ENCODE measurements at regions not wholly inside any gene's neighbourhood (a gene's known extent, or its start where the extent isn't known, plus 50 kb on each side); places are given as distances from the start of the nearest gene placed in this dataset.

DNA sequence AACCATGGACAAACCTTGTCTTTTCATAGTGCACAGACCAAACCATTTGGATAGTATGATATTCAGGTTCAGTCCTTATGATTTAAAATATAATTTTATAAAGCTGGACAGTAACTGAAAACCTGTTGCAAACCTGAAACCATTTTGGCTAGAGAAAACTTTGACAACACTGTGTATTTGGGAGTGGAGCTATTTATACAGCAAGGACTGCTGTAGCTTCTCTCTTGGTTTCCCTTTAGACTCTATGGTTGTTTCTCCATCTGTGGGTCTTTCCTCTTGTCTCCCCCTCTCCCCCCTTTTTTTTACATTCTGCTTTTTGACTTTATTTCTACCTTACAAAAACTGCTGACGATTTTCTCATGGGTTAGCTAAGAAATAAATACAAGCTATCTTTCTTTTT lies 581.7 kb downstream of the SLC4A3 start:
- Mint-ChIP-seq H3K27me3 (peaks cover 2% of the 10 kb centered on the region), H3K27ac (no peak overlapping the region), H3K4me1 (no peaks in the 10 kb centered on the region), H3K9me3 (peaks cover 1% of the 10 kb centered on the region), H3K4me3 (no peak overlapping the region), H3K36me3 (no peaks in the 10 kb centered on the region)
- no peak for DNase-seq

DNA sequence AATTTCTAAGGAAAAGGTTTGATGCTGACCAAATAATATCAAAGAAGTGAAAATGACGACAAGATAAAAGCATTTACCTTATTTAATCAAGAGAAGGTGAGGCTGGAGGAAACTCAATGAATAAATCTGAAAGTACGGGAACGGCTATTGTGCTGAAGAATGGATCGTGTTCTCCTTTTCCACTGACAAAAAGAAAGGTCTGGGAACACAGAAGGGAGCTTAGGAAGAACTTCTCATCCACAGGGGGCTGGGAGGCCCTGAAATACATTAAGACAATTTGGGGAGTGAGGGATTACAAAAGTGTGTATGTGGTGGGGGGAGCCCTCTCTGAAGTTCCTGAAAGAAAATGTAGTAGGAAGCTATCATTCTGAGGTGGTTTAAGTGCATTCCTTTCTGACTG lies 582.3 kb downstream of the SLC4A3 start:
- no peaks in the 10 kb centered on the region for H3K36me3 Mint-ChIP-seq
- peaks cover 3% of the 10 kb centered on the region for H3K27me3 Mint-ChIP-seq
- no peak for DNase-seq

DNA sequence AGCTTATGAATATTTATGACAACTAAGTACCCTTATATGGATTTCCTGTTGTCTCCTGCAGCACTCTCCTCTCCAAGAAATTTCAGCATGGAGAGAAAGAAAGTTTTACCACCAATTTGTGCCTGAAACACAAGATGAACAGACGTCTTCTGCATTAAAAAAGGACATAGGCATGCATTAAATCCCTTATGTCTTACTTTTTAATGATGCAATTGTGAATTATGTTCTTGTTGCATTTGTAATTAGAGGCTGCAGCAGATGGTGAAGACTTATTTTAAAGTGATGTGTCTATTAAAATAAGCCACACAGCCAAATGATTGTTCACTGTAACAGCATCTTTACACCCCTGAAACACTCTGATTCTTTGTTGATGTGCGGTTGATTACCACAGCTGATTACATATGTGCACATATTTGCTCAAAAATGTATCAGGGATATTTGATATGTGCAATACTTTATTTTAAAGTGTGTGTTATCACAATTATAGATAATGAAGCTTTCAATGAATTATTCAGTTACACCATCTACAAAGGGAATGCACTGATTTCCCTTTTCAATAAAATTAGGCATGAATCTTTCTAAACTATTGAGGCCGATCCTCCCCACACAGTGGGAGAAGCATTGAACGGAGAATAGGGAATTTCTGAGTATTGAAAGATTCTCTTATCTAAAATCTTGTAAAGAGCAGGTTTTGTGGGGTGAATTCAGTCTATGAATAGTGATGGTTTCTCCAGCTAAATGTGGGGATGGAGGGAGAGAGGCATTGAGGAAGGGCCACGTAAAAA lies 585.1 kb downstream of the SLC4A3 start:
- no peak overlapping the region for H3K4me3 Mint-ChIP-seq

More for the DNA sequence above, 582.3 kb downstream of the SLC4A3 start:
- Mint-ChIP-seq H3K4me1 (no peaks in the 10 kb centered on the region), H3K9me3 (peaks cover 1% of the 10 kb centered on the region), H3K27ac (no peak overlapping the region), H3K4me3 (no peak overlapping the region)

DNA sequence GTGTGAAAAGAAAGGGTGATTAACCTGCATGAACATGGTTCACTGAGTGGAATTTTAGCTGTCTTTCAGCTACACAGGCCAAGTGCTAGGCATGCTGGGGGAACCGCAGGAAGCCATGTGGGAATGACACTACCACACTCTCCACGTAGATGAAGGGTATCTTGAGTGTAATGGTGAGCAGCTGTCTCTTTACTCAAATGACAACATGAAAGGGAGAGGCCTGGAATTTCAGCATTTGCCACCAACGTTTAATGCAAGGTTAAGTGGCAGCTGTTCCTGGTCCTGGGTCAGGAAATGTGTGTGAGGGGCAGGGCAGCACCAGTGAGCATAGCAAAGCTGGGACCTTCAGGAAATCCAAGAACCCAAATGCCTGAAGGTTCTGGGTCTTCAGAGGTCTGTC lies 588.4 kb downstream of the SLC4A3 start:
- Mint-ChIP-seq H3K4me1 (no peaks in the 10 kb centered on the region), H3K36me3 (no peaks in the 10 kb centered on the region), H3K27me3 (peaks cover 3% of the 10 kb centered on the region), H3K9me3 (no peaks in the 10 kb centered on the region), H3K4me3 (no peak overlapping the region), H3K27ac (no peak overlapping the region)
- no peak for DNase-seq

More for the DNA sequence above, 585.1 kb downstream of the SLC4A3 start:
- Mint-ChIP-seq H3K27me3 (peaks cover 3% of the 10 kb centered on the region), H3K4me1 (no peaks in the 10 kb centered on the region), H3K9me3 (no peaks in the 10 kb centered on the region), H3K27ac (no peak overlapping the region), H3K36me3 (no peaks in the 10 kb centered on the region)
- DNase-seq = no peak

DNA sequence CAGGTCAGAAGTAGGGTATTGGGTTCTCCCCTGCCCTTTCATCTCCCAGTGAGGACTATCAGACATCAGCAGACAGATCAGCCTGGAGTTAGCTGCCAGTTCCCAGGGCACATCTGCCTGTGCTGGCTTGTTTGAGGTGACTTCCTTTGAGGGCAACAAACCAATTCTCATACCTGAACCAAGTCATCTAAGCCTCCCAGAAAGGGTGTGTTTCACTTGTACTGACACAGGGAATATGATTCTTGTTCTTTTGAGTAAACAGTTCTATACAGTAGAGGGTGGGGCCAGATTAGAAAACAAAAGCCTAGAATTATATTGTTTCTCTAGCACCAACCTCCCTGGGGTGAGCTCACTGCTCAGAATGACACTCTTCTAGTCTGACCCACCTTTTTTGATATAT lies 591.9 kb downstream of the SLC4A3 start:
- no peak overlapping the region for H3K27ac Mint-ChIP-seq
- H3K4me1 Mint-ChIP-seq = no peaks in the 10 kb centered on the region

DNA sequence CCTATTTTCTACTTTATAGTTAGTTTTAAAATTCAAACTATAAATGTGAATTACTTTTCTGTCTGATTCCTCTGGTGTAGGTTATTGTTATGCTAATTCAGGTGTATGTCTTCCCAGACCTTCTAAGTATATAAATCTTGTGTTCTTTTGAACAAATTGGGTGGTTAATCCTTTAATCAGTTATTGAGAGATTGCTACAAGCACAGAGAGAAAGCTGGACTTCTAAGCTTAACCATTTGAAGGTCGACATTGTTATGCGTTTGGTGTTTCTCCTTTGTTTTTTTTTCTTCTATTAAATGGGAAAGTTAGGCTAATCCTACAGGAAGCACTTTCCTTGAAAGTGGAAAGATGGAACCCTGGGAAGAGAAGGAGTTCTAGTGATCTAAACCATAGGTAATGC lies 592.6 kb downstream of the SLC4A3 start:
- no peaks in the 10 kb centered on the region for H3K9me3 Mint-ChIP-seq
- H3K36me3 Mint-ChIP-seq = no peaks in the 10 kb centered on the region
- no peak overlapping the region for H3K4me3 Mint-ChIP-seq
- H3K27me3 Mint-ChIP-seq = no peaks in the 10 kb centered on the region
- no peak overlapping the region for H3K27ac Mint-ChIP-seq
- DNase-seq = no peak
- H3K4me1 Mint-ChIP-seq = no peaks in the 10 kb centered on the region

More for the DNA sequence above, 591.9 kb downstream of the SLC4A3 start:
- Mint-ChIP-seq H3K27me3 (no peaks in the 10 kb centered on the region), H3K9me3 (no peaks in the 10 kb centered on the region), H3K36me3 (no peaks in the 10 kb centered on the region), H3K4me3 (no peak overlapping the region)
- no peak for DNase-seq

DNA sequence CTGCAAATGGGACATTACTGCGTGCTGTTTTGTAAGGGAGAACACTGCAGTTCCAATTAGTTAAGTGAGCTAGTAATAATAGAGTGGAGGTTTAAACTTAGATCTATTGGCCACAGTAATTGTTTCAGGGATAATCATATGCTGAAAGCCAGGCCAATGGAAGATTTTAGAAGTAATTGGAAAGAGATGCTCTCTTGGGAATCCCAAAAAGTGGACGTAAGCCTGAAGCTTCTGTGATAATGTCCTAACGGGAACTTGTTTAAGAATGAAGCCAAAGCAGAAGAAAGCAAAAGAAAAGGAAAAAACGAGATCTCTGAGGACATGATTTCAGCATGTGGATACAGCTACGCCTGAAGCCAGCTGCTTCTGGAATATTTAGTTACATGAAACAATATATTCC lies 594.6 kb downstream of the SLC4A3 start:
- Mint-ChIP-seq H3K27me3 (no peaks in the 10 kb centered on the region), H3K4me3 (no peak overlapping the region), H3K36me3 (no peaks in the 10 kb centered on the region)

DNA sequence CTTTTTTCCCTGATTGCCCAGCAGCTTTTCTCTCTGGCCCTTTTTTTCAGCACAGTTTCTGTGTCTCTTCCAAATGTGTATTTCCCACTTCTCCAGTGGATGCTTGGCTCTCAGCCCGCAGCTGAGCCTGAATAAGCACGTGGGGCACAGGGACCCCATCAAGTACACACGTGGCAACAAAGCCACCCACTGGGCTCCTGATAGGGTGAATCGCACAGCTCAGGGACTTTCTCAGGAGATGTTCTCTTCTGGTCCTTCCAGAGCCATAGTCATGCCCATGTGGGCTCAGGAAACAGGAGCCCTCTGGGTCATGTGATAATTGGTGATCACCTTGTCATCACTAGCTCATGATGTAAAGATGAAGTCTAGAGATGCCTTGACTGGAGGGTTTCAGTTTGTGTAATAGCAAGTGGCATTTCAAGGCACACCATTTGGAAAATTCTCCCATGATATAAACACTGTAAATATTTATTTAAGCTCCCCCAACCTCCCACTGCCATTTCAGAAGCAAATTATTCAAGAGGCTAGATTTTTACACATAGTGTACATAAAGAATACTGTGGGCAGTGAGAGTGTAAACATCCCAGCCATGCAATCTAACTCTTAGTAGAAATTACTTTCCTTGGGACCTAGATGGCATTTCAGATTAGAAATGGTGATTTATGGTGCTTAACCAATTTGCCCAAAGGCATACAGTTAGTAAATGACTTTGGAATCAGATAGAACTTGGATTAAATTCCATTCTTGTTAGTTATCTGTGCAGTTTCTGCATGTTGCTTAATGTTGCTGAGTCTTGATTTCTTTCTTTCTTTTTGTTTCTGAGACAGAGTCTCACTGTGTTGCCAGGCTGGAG lies 597.5 kb downstream of the SLC4A3 start:
- H3K36me3 Mint-ChIP-seq = no peaks in the 10 kb centered on the region
- H3K9me3 Mint-ChIP-seq = no peaks in the 10 kb centered on the region
- no peaks in the 10 kb centered on the region for H3K27me3 Mint-ChIP-seq
- H3K27ac Mint-ChIP-seq = no peak overlapping the region
- no peak for DNase-seq
- no peaks in the 10 kb centered on the region for H3K4me1 Mint-ChIP-seq
- no peak overlapping the region for H3K4me3 Mint-ChIP-seq

More for the DNA sequence above, 594.6 kb downstream of the SLC4A3 start:
- Mint-ChIP-seq H3K9me3 (no peaks in the 10 kb centered on the region), H3K4me1 (no peaks in the 10 kb centered on the region), H3K27ac (no peak overlapping the region)
- no peak for DNase-seq

DNA sequence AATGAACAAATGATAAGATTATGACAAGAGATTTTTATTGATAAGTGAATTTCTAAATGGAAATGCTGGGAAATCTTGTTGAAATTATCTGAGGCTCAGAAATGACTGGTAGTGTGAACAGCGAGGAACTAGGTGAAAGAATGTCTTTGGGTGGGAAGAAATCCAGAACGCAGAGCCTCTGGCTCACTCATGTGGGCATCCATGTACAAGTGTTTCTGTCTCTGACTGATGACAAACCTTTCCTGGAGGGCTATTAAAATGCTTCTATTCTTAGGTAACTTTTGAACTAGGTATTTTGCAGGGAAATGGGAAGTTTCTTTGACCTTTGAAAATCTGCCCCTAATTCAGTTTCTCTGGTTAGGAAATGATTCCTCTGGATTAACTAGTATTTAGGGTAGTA lies 598.6 kb downstream of the SLC4A3 start:
- DNase-seq = no peak
- Mint-ChIP-seq H3K4me1 (no peaks in the 10 kb centered on the region), H3K9me3 (no peaks in the 10 kb centered on the region), H3K27ac (no peak overlapping the region), H3K4me3 (no peak overlapping the region), H3K27me3 (no peaks in the 10 kb centered on the region), H3K36me3 (no peaks in the 10 kb centered on the region)

DNA sequence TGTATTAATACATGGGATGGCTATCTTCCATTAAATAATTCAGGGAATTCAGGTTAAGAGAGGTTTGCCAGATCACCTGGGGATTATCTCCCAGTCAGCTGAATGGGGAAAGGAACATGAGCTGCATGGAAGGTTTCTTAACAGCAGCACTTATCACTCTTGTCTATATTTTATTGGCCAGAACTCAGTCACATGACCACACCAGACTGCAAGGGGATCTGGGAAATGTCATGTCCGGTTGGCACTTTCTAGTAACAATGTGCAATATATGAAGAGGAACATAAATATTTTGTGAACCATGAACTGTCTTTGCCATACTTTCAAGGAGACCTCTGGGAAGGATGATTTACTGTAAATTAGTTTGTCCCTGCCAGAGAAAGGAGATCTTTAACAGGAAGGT lies 599.1 kb downstream of the SLC4A3 start:
- no peak for DNase-seq
- H3K4me1 Mint-ChIP-seq = no peaks in the 10 kb centered on the region
- H3K9me3 Mint-ChIP-seq = no peaks in the 10 kb centered on the region
- no peaks in the 10 kb centered on the region for H3K27me3 Mint-ChIP-seq
- H3K4me3 Mint-ChIP-seq = no peak overlapping the region
- no peaks in the 10 kb centered on the region for H3K36me3 Mint-ChIP-seq
- no peak overlapping the region for H3K27ac Mint-ChIP-seq

DNA sequence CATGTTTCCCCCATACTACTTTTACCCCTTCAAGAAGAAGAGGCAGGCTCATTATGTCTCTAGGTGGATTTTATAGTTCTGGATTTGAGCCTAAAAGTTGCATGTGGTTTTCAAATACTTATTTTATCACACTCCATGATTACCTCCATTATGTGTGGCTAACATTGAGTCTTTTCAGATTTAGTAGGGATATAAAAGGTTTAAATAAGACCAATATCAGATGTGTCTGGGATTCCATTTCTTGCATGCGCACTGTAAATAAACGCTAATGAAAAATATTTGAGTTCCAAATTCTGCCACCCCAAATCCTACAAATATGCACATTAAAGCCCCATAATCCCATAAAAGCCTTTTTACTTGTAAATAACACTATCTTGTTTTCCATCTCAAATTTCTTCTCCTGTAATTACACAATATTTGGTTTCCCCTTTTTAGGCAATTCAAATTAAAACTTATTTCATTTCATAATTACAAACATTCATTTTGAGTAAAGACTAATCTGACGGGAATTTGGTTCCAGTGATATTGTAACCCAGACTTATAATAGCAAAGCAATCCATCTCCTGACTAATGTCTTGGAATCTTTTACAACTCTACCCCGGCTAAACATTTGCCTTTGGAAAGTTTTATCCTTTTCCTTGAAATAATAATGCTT lies 600.0 kb downstream of the SLC4A3 start:
- H3K4me1 Mint-ChIP-seq = no peaks in the 10 kb centered on the region
- H3K36me3 Mint-ChIP-seq = no peaks in the 10 kb centered on the region
- no peak overlapping the region for H3K27ac Mint-ChIP-seq
- H3K9me3 Mint-ChIP-seq = no peaks in the 10 kb centered on the region
- H3K4me3 Mint-ChIP-seq = no peak overlapping the region
- no peaks in the 10 kb centered on the region for H3K27me3 Mint-ChIP-seq
- no peak for DNase-seq

DNA sequence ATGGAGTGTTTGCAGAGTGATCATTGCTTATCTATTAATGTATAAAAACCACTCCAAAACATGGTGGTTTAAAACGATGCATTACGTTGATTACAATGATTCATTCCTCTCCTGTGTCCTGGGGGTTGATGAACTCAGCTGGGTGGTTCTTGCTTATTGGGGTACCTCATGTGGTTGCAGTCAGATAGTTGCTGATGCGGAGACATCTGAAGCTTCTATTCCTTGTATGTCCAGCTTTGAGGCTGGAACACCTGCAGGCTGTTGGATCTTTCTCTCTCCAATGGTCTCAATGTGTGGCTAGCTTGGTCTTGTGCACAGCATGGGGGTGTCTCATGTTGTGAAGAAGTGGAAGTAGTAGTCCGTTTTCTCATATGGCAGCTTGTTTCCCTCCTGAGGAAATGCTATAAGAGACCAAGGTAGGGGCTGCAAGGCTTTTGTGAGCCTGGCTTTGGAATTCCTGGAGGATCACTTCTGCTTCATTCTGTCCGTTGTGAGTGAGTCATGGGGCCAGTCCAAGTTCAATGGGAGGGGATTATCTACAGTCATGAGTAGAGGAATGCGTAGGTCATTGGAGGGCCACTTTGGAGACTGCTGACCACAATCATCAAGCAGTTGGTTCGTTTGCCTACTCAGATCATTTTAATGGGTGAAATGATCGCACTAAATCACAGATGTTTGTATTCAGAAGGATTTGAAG lies 601.0 kb downstream of the SLC4A3 start:
- DNase-seq = no peak
- no peak overlapping the region for H3K4me3 Mint-ChIP-seq
- H3K9me3 Mint-ChIP-seq = no peaks in the 10 kb centered on the region
- H3K4me1 Mint-ChIP-seq = no peaks in the 10 kb centered on the region
- H3K27ac Mint-ChIP-seq = no peak overlapping the region
- no peaks in the 10 kb centered on the region for H3K36me3 Mint-ChIP-seq
- H3K27me3 Mint-ChIP-seq = no peaks in the 10 kb centered on the region

DNA sequence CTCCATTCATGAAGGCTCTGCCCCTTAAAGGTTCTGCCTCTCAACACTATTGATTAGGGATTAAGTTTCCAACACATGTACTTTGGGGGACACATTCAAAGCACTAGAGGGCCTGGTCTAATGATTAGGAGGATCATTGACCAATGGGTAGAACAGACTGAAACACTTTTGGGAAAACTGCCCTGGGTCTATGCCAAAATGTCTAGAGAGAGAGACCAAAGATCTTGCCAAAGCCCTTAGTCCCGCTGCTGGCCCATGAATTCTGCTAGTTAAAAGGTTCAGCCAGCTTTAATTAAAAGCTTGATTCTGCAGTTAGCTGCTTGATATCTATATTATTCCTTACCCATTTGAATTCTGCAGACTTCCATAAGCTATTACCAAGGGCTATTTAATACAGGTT lies 613.2 kb downstream of the SLC4A3 start:
- Mint-ChIP-seq H3K27me3 (no peaks in the 10 kb centered on the region), H3K36me3 (no peaks in the 10 kb centered on the region), H3K4me3 (no peak overlapping the region), H3K4me1 (no peaks in the 10 kb centered on the region), H3K27ac (no peak overlapping the region), H3K9me3 (peaks cover 1% of the 10 kb centered on the region)
- DNase-seq = no peak

DNA sequence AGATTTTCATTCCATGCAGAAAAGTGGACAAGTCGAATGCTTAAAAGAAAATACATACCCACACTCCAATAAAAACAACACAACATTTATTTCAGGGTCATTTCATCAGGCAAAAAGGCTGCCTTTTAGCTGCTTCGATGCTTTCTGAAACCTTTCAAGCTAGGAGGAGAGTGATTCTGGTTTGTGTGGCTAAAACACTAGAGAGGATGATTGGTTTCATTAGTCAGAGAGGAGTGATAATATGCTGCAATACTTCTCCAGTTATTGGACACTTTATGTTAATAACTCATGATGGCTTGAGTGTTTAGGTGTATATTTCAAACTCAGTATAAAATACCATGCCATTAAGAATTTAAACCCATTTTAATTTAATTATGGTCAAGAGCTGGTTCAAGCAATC lies 614.0 kb downstream of the SLC4A3 start:
- Mint-ChIP-seq H3K9me3 (no peaks in the 10 kb centered on the region), H3K27me3 (no peaks in the 10 kb centered on the region), H3K4me3 (no peak overlapping the region), H3K4me1 (no peaks in the 10 kb centered on the region), H3K27ac (no peak overlapping the region), H3K36me3 (no peaks in the 10 kb centered on the region)
- DNase-seq = no peak

DNA sequence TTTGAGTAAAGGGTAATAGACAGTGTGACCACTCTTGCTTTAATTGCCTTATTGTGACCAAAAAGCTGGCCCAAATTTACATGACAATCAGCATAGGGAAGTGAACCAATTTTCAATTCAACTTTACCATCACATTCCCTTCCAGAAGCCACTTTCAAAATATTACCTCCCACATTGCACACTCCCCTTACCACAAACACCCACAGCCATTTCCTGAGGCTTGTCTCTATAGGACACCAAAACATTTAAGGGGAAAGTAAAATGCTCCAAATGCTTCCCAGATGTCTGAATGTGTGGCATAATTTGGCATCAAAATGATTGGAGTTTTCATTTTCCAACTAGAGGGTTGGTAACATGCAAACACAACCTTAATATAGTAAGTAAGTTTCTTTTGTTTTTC lies 616.1 kb downstream of the SLC4A3 start:
- DNase-seq = no peak
- H3K27ac Mint-ChIP-seq = no peak overlapping the region
- no peak overlapping the region for H3K4me3 Mint-ChIP-seq
- H3K9me3 Mint-ChIP-seq = no peaks in the 10 kb centered on the region
- H3K36me3 Mint-ChIP-seq = no peaks in the 10 kb centered on the region
- no peaks in the 10 kb centered on the region for H3K4me1 Mint-ChIP-seq
- H3K27me3 Mint-ChIP-seq = no peaks in the 10 kb centered on the region

Measured in activated naive CD8-positive, alpha-beta T cell treated with anti-CD3 and anti-CD28 coated beads for 36 hours (primary cell).